Activated CD4-positive, alpha-beta memory T cell treated with anti-CD3 and anti-CD28 coated beads for 36 hours (primary cell): ENCODE measurements at regions not wholly inside any gene's neighbourhood (a gene's known extent, or its start where the extent isn't known, plus 50 kb on each side); places are given as distances from the start of the nearest gene placed in this dataset.

ENCODE experiments used
- CTCF ChIA-PET: fragments of 350-600 bp; sonication (Branson Sonifier 250); formaldehyde crosslinking; loops from one replicate; lab custom pipeline; 2021; ENCODE audit warnings: antibody characterized with exemption, inconsistent platforms; lab: Charles Lee
- POLR2A ChIA-PET: fragments of 350-600 bp; sonication (Branson Sonifier 250); formaldehyde crosslinking; loops from one replicate; lab custom pipeline; 2021; ENCODE audit warnings: antibody characterized with exemption; lab: Charles Lee
- DNase-seq: peaks from one replicate; pipeline ENCODE4 v3.0.0-alpha.2; 2020
- H3K27ac Mint-ChIP-seq: one replicate; pipeline ENCODE4 v1.8.0; 2021; ENCODE audit warnings: mixed read lengths
- H3K27me3 Mint-ChIP-seq: one replicate; pipeline ENCODE4 v1.8.0; 2021; ENCODE audit warnings: mixed read lengths
- H3K36me3 Mint-ChIP-seq: one replicate; pipeline ENCODE4 v1.8.0; 2021; ENCODE audit warnings: mixed read lengths
- H3K4me1 Mint-ChIP-seq: one replicate; pipeline ENCODE4 v1.8.0; 2021; ENCODE audit warnings: low read depth, mixed read lengths
- H3K4me3 Mint-ChIP-seq: one replicate; pipeline ENCODE4 v1.8.0; 2021; ENCODE audit warnings: mild to moderate bottlenecking, mixed read lengths
- H3K9me3 Mint-ChIP-seq: one replicate; pipeline ENCODE4 v1.8.0; 2021; ENCODE audit warnings: mixed read lengths
- intact Hi-C: fragments of 100-400 bp; cut with micrococcal nuclease; formaldehyde crosslinking; loops from one replicate; pipeline ENCODE4 v1.15.1; 2023

- DNase-seq, result no peak
- no peaks in the 10 kb centered on the region for H3K36me3 Mint-ChIP-seq
- intact Hi-C loops, result no loop called here
- no peaks in the 10 kb centered on the region for H3K9me3 Mint-ChIP-seq
- no peak overlapping the region for H3K4me3 Mint-ChIP-seq
- no peaks in the 10 kb centered on the region for H3K4me1 Mint-ChIP-seq
- CTCF ChIA-PET, result no interaction called here
- H3K27ac Mint-ChIP-seq, result no peak overlapping the region
- peaks cover 3% of the 10 kb centered on the region for H3K27me3 Mint-ChIP-seq
- POLR2A ChIA-PET, result no interaction called here
Observed at GRCh38 chr2:120466704-120467054, 120.7 kb downstream of the INHBB start.

DNA sequence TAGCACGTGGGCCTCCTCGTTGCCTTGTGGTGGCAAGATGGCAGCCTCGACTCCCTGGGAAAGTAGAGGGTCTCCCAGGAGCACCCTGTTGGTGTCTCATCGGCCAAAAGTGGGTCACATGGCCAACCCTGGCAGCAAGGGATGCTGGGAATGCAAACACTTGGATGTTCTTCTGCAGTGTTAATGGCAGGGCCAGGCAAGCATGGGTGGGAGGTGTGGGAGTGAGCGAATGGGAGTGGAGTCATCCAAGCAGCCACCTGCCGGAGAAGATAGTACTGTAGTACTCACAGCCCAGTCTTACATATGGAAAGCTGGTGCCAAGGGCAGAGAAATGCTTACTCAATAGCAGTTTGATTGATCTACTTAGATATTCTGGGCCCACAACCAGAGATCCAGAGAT, 122.2 kb downstream of the INHBB start:
- Mint-ChIP-seq H3K4me1 (no peaks in the 10 kb centered on the region), H3K36me3 (no peaks in the 10 kb centered on the region), H3K9me3 (no peaks in the 10 kb centered on the region), H3K27ac (no peak overlapping the region), H3K4me3 (no peak overlapping the region), H3K27me3 (peaks cover 3% of the 10 kb centered on the region)
- CTCF ChIA-PET, result no interaction called here
- DNase-seq, result no peak
- intact Hi-C loops, result no loop called here
- POLR2A ChIA-PET, result no interaction called here

GRCh38 chr2:120469426-120469825, 123.5 kb downstream of the INHBB start:
- DNase-seq, result no peak
- CTCF ChIA-PET, result no interaction called here
- H3K4me1 Mint-ChIP-seq, result no peaks in the 10 kb centered on the region

DNA sequence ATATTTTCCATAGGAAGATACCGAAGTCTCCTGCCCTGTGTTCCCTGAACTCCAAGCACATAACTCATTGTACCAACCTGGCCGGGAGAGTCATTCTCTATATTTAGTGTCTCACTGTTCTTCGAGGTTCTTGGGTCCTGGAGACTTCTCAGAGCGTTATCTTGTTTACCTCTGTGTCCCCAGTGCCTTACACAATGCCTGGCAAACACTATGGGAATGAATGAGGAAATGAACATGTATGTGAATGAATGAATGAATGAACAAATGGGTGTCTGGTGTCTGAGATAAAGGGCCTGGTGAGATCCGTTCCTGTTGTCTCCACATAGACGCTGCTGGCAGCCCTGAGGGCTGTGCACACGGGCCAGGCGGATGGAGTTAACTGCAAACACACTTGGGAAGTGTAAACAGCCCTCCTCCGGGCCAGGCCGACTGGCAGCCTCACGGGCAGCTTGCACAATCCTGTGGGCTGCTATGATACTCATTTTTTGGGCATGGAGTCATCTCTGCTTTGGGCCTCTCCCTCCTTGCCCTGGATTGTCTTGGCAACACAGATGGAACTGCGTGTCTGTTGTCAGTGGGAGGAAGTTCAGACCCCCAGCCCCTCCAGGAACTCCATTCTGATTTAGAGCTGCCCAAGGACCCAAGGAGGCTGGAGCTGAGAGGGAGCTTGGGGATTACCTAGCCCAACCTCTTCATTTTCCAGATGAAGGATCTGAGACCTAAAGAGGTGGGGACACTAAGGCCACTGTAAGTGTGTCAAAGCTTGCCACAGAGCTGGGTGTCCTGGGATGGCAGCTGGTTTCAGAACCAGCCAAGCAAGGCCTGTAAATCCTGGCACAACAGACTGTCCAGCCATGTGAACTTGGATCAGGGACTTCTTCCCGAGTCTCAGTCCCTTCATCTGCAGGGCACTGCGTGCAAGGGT, 124.4 kb downstream of the INHBB start:
- H3K4me1 Mint-ChIP-seq, result no peaks in the 10 kb centered on the region
- H3K27ac Mint-ChIP-seq, result no peak overlapping the region
- H3K4me3 Mint-ChIP-seq, result no peak overlapping the region
- no peaks in the 10 kb centered on the region for H3K9me3 Mint-ChIP-seq
- ChIA-PET CTCF (no interaction called here), POLR2A (no interaction called here)
- intact Hi-C loops, result no loop called here
- H3K27me3 Mint-ChIP-seq, result peaks cover 1% of the 10 kb centered on the region
- no peak for DNase-seq
- H3K36me3 Mint-ChIP-seq, result no peaks in the 10 kb centered on the region

More at GRCh38 chr2:120469426-120469825, 123.5 kb downstream of the INHBB start:
- H3K27me3 Mint-ChIP-seq, result peaks cover 1% of the 10 kb centered on the region
- intact Hi-C loops, result no loop called here
- H3K36me3 Mint-ChIP-seq, result no peaks in the 10 kb centered on the region
- no peak overlapping the region for H3K27ac Mint-ChIP-seq
- POLR2A ChIA-PET, result no interaction called here
- no peaks in the 10 kb centered on the region for H3K9me3 Mint-ChIP-seq
- H3K4me3 Mint-ChIP-seq, result no peak overlapping the region

DNA sequence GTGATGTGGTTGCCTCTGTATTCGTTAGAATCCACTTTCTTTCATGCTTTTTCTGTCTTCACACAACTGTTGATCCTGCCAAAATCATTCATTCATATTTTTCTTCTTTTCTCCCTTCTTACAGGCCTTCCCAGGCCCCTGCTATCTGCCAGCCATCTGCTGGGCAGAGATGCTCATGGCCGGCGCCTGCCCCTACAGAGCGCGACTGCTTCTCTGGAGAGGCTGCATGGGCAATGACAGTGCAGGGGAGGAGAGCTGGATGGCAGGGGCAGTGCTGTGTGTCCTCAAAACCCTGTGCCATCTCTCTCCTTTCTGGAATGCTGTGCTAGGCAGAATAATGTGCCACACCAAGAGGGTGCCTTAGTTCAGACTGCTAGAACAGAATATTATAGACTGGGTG, 125.2 kb downstream of the INHBB start:
- Mint-ChIP-seq H3K27ac (no peak overlapping the region), H3K36me3 (no peaks in the 10 kb centered on the region), H3K27me3 (peaks cover 1% of the 10 kb centered on the region), H3K9me3 (no peaks in the 10 kb centered on the region), H3K4me1 (no peaks in the 10 kb centered on the region), H3K4me3 (no peak overlapping the region)
- POLR2A ChIA-PET, result no interaction called here
- CTCF ChIA-PET, result no interaction called here
- no peak for DNase-seq
- intact Hi-C loops, result no loop called here

- Mint-ChIP-seq H3K9me3 (no peaks in the 10 kb centered on the region), H3K27ac (no peak overlapping the region), H3K4me3 (no peak overlapping the region), H3K36me3 (no peaks in the 10 kb centered on the region), H3K27me3 (no peaks in the 10 kb centered on the region), H3K4me1 (no peaks in the 10 kb centered on the region)
- CTCF ChIA-PET, result no interaction called here
- POLR2A ChIA-PET, result no interaction called here
- intact Hi-C loops, result no loop called here
- no peak for DNase-seq
Observed at GRCh38 chr2:120472031-120472430, 126.1 kb downstream of the INHBB start.

DNA sequence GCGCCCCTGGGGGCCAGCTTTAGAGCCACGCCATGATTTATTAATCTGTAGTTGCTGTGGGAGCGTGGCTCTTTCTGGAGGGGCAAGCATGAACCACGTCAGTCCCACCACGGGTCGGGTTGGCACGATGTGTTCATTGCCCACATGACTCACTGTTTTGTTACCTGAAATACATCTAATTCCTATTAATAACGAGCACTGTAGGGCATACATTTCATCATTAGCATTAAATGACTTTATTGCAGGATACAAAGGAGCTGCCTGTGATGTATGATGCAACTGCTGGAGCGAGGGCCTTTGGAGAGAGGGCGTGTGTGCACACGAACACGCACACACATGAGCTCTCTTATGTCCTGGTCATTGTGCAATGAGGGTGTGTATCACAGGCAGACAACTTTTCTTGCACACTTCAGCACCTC, 127.0 kb downstream of the INHBB start:
- peaks cover 2% of the 10 kb centered on the region for H3K27me3 Mint-ChIP-seq
- no peak overlapping the region for H3K27ac Mint-ChIP-seq
- CTCF ChIA-PET, result no interaction called here
- no peaks in the 10 kb centered on the region for H3K4me1 Mint-ChIP-seq
- no peak overlapping the region for H3K4me3 Mint-ChIP-seq
- H3K9me3 Mint-ChIP-seq, result no peaks in the 10 kb centered on the region
- DNase-seq, result no peak
- intact Hi-C loops, result no loop called here
- POLR2A ChIA-PET, result no interaction called here
- H3K36me3 Mint-ChIP-seq, result no peaks in the 10 kb centered on the region

DNA sequence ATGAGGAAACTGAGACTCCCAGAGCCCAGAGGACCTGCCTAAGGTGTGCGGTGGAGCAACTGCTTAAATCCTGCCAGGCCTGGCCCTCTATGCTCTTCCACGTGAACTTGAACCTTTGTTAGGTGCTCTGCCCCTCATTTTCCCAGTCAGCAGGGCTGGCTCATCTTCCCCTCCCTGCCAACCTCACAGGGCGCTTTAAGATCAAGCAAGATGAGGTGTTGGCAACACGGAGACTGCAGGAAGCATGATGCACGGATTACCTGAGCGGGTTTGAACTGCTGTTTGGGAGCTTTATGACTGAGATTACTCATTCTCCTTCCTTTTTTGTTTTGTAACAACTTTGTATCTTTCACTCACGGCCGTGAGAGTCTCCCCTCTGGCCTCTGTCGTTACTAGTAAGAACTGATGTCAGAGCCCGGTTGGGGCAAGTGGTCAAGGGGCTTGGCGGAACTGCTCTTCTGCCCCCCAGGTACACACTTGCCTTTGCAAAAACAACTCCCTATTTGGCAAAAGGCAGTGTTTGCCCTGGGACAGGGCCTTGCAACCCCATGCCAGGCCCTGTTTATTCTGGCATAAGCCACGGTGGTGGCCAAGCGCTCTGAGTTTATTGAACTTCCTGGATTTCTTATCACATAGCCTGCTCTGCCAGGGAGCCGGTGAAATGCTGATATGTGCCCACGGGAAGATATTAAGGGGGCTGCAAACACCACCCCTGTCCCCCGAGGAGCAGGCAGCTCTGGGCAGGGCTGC, 127.8 kb downstream of the INHBB start:
- Mint-ChIP-seq H3K9me3 (no peaks in the 10 kb centered on the region), H3K36me3 (no peaks in the 10 kb centered on the region), H3K4me3 (no peak overlapping the region), H3K4me1 (no peaks in the 10 kb centered on the region), H3K27me3 (peaks cover 2% of the 10 kb centered on the region), H3K27ac (no peak overlapping the region)
- POLR2A ChIA-PET, result no interaction called here
- intact Hi-C loops, result no loop called here
- DNase-seq, result no peak
- CTCF ChIA-PET, result no interaction called here

- Mint-ChIP-seq H3K27ac (no peak overlapping the region), H3K36me3 (no peaks in the 10 kb centered on the region), H3K4me1 (no peaks in the 10 kb centered on the region), H3K4me3 (no peak overlapping the region), H3K9me3 (no peaks in the 10 kb centered on the region), H3K27me3 (peaks cover 2% of the 10 kb centered on the region)
- intact Hi-C loops, result no loop called here
- no peak for DNase-seq
- ChIA-PET CTCF (no interaction called here), POLR2A (no interaction called here)
Observed at GRCh38 chr2:120474486-120474885, 128.6 kb downstream of the INHBB start.

DNA sequence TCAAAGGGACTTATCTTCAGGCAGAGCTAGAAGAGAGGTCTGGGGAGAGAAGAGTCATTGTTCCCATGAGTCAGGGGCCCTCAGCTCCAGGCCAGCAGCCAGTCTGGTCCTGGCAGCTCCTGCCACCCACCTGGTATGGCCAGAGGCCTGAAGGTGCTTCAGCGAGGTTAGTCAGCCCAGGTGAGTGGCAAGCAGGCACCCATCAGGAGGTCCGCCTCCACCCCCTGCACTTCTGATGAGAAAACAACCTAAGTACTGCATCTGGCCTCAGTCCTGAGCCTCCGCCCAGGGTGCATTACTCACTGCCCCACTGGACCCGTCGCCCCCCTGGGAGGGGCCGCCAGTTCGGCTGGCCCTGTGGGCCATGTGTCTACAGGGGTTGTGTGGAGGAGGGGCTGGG, 130.2 kb downstream of the INHBB start:
- Mint-ChIP-seq H3K4me3 (no peak overlapping the region), H3K4me1 (no peaks in the 10 kb centered on the region), H3K27me3 (peaks cover 2% of the 10 kb centered on the region), H3K27ac (no peak overlapping the region), H3K36me3 (no peaks in the 10 kb centered on the region), H3K9me3 (no peaks in the 10 kb centered on the region)
- DNase-seq, result no peak
- intact Hi-C loops, result no loop called here
- POLR2A ChIA-PET, result no interaction called here
- CTCF ChIA-PET, result no interaction called here

GRCh38 chr2:120477198-120477597, 131.3 kb downstream of the INHBB start:
- Mint-ChIP-seq H3K4me1 (no peaks in the 10 kb centered on the region), H3K4me3 (no peak overlapping the region), H3K27me3 (peaks cover 2% of the 10 kb centered on the region), H3K27ac (no peak overlapping the region), H3K36me3 (no peaks in the 10 kb centered on the region), H3K9me3 (no peaks in the 10 kb centered on the region)
- ChIA-PET CTCF (no interaction called here), POLR2A (no interaction called here)
- intact Hi-C loops, result no loop called here
- no peak for DNase-seq

DNA sequence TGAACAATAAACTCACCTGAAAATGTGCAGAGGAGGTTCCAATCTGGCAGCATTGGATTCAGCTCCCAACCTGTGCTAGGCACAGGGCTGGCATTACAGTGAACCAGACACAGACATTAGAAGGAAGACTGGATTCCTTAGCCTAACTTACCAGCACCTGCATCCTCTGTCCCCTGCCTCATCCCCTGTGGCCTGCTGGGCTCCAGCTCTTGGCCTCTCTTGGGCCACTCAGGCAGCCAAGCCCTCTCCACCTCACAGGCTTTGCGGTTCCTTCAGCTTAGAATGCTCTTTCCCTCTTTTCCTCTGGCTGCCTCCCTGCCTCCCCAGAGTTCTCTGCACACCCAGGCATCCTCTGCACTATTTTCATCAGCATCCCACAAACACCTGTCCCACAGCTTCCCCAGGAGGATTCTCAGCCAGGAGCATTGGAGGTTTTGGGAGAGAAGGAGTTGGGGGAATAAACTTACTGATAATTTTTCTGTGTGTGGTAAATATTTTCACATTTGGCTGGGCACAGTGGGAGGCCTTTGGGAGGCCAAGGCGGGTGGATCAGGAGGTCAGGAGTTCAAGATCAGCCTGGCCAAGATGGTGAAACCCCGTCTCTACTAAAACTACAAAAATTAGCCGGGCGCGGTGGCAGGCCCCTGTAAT, 132.0 kb downstream of the INHBB start:
- Mint-ChIP-seq H3K27ac (no peak overlapping the region), H3K36me3 (no peaks in the 10 kb centered on the region), H3K4me1 (no peaks in the 10 kb centered on the region), H3K4me3 (no peak overlapping the region), H3K27me3 (peaks cover 2% of the 10 kb centered on the region), H3K9me3 (no peaks in the 10 kb centered on the region)
- intact Hi-C loops, result no loop called here
- ChIA-PET POLR2A (no interaction called here), CTCF (no interaction called here)
- no peak for DNase-seq
